Epithelial cell of esophagus (primary cell): ENCODE measurements at regions not wholly inside any gene's neighbourhood (a gene's known extent, or its start where the extent isn't known, plus 50 kb on each side); places are given as distances from the start of the nearest gene placed in this dataset.

ENCODE experiments used
- DNase-seq: peaks from one replicate; pipeline ENCODE4 v3.0.0; 2010; ENCODE audit warnings: low read depth
- H3K4me3 ChIP-seq: 2 replicates; pipeline ENCODE4 v1.5.1; 2011; ENCODE audit warnings: mild to moderate bottlenecking, low read length, control low read depth
- TF ChIP-seq, protein P1 (sequence below): IDR thresholded peaks from 2 replicates; pipeline ENCODE4 v1.5.1; 2011; ENCODE audit warnings: low read depth, mild to moderate bottlenecking, low read length, control low read depth, inconsistent platforms; ENCODE audit not compliant: insufficient read depth; ENCODE audit errors: missing control alignments

DNA sequence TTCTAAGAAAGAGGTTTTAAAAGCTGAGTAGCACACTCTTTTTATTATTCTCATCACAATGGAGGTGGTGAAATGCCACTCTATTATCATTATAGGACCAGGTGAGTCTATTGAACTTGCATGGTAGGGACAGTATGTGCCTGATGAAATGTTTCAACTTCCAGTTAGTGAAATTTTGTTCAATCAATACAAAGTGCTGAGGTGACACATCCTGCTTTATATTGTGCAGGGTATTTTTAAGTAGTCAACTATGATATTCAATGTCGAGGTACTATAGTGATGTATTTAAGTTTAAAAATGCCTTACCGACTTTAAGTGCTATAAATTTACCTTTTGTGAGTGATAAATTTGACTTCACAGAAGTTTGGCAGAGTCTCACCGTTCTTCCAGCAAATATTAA is 284.7 kb upstream of the BRINP3 start:
- no peak for DNase-seq
- no peak overlapping the region for H3K4me3 ChIP-seq
- TF ChIP-seq, protein P1, sequence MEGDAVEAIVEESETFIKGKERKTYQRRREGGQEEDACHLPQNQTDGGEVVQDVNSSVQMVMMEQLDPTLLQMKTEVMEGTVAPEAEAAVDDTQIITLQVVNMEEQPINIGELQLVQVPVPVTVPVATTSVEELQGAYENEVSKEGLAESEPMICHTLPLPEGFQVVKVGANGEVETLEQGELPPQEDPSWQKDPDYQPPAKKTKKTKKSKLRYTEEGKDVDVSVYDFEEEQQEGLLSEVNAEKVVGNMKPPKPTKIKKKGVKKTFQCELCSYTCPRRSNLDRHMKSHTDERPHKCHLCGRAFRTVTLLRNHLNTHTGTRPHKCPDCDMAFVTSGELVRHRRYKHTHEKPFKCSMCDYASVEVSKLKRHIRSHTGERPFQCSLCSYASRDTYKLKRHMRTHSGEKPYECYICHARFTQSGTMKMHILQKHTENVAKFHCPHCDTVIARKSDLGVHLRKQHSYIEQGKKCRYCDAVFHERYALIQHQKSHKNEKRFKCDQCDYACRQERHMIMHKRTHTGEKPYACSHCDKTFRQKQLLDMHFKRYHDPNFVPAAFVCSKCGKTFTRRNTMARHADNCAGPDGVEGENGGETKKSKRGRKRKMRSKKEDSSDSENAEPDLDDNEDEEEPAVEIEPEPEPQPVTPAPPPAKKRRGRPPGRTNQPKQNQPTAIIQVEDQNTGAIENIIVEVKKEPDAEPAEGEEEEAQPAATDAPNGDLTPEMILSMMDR, result no peak

DNA sequence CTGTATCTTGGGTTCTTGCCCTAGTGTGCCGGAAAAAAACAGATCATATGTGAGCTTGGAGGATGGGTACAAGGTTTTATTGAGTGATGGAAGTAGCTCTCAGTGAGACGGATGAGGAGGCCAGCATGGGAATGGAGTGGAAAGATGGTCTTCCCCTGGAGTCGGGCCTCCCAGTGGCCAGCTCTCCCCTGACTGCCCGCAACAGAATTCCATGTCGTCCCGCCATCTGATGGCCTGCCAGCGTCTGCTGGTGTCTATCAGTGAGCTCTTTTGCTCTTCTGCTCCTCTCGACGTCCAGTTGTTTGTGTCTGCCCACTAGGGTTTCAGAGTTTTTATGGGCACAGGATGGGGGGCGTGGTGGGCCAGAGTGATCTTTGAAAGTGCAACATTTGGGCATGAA is 315.2 kb upstream of the BRINP3 start:
- H3K4me3 ChIP-seq, result no peak overlapping the region
- no peak for DNase-seq
- TF ChIP-seq, protein P1, result no peak

DNA sequence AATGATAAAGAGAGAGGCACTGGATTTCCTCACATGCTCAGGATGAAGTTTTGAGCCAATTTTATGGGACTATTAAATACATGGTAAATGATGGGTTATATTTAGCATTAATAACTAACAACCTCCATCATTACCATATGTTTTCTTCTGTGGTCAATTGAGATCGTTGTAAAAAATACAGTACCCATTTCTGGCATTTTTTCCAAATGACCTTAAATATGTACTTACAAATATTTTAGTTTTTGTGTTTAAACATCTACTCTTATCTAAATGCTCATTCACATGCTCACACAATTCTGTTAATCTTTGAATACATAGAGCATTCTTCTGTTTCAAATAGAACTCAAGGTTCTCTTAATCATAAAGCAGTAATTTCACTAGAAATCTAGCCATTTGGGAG is 330.0 kb upstream of the BRINP3 start:
- no peak for DNase-seq
- no peak overlapping the region for H3K4me3 ChIP-seq
- TF ChIP-seq, protein P1, result no peak

DNA sequence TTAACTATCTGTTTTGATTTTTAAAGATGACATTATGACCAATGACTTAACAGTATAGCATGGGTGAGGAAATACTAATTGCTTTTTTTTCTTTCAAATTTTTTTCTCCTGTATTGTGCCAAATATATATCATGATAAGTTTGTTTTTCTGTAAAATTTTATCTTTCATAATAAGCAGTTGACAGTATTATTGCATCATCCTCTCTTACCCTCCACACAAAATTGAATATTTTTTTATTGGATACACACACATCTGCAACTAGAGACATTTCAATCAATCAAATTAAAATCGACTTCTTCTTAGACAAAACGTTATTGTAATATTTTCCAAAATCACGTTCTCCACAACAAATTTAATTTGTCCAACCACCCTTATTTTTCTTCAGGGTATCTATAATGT is 330.4 kb upstream of the BRINP3 start:
- H3K4me3 ChIP-seq, result no peak overlapping the region
- TF ChIP-seq, protein P1, result no peak
- DNase-seq, result no peak

DNA sequence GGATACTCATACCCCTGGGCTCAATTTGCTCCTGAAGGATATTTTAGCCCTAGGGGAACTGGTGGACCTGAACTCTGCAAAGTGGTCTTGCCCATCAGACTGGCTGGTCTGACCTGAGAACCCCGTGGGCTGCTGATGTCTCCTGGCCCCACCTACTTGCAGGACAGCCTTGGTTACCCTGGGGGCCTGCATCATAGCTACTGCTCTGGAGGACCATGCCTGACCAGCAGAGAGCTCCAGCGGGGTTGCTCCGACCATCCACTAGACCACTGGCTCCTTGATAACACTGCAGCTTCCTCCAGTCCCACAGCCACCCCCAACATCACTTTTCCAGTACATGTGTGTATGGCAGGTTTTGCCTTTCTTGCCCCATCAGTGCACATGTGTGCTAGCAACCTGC is 331.6 kb upstream of the BRINP3 start:
- DNase-seq, result no peak
- TF ChIP-seq, protein P1, result no peak
- no peak overlapping the region for H3K4me3 ChIP-seq

DNA sequence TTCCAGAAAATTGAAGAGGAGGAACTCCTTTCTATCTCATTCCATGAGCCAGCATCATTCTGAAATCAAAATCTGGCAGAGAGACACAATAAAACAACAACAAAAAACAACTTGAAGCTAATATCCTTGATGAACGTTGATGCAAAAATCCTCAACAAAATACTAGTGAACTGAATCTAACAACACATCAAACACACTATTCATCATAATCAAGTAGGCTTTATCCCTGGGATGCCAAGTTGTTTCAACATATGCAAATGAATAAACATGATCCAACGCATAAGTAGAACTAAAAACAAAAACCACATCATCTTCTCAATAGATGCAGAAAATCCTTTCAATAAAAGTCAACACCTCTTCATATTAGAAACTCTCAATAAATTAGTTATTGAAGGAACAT is 335.3 kb upstream of the BRINP3 start:
- TF ChIP-seq, protein P1, result no peak
- no peak overlapping the region for H3K4me3 ChIP-seq
- DNase-seq, result no peak

DNA sequence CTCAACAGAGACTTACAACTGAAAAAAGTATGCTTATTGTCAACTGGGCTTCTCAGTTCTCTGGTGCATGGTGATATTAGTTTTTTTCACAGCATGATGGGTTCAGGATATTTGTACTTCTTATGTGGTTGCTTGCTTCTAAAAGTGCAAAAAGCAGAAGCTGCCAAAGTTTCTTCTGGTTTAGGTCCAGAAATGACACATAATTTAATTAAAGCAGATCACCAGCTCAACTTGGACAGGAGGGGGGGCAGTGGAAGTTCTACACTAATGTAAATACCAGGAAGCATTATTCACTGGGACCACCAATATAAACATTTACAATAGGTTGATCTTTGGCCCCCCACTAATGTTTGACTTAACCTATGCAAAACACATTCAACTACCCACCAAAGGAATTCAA is 354.8 kb upstream of the BRINP3 start:
- no peak overlapping the region for H3K4me3 ChIP-seq
- TF ChIP-seq, protein P1, result no peak
- DNase-seq, result no peak
